Esophagus muscularis mucosa (tissue), 4 donors: ENCODE measurements at regions not wholly inside any gene's neighbourhood (a gene's known extent, or its start where the extent isn't known, plus 50 kb on each side); places are given as distances from the start of the nearest gene placed in this dataset.

Source experiments
- DNase-seq: peaks from one replicate; pipeline ENCODE4 v3.0.0-alpha.2; 2017; ENCODE audit errors: extremely low spot score
- H3K27ac ChIP-seq, 4 donors: fragments of 200-600 bp; sonication (generic); replicated peaks in 1 of 4; 1 replicate in 3 of 4; 2 replicates in 1 of 4; pipeline ENCODE4 v1.5.1; 2016 to 2019; ENCODE audit warnings: mild to moderate bottlenecking in 1 of 4
- H3K27me3 ChIP-seq, 4 donors: fragments of 200-600 bp; sonication (generic); one replicate each; pipeline versions ENCODE4 v1.5.1 to v1.6.0; 2016 to 2019
- H3K36me3 ChIP-seq, 4 donors: fragments of 200-600 bp; sonication (generic); one replicate each; pipeline ENCODE4 v1.5.1; 2016 to 2019
- H3K4me1 ChIP-seq, 4 donors: fragments of 200-600 bp; sonication (generic); one replicate each; pipeline ENCODE4 v1.5.1; 2016 to 2019
- H3K4me3 ChIP-seq, 4 donors: fragments of 200-600 bp; sonication (generic); 1 replicate in 2 of 4; 2 replicates in 2 of 4; pipeline ENCODE4 v1.5.1; 2016 to 2019; ENCODE audit warnings: mild to moderate bottlenecking in 4 of 4, moderate library complexity in 1 of 4
- H3K9me3 ChIP-seq, 4 donors: fragments of 200-600 bp; sonication (generic); 1 replicate in 3 of 4; 2 replicates in 1 of 4; pipeline ENCODE4 v1.5.1; 2016 to 2019
- EP300 ChIP-seq: sonication (generic); formaldehyde crosslinking; IDR thresholded peaks from one replicate; pipeline ENCODE4 v1.6.1; 2017; ENCODE audit warnings: antibody characterized with exemption
- POLR2A ChIP-seq: fragments of 450-650 bp; IDR thresholded peaks from one replicate; pipeline ENCODE4 v1.6.1; 2017; ENCODE audit warnings: antibody characterized with exemption, moderate library complexity, mild to moderate bottlenecking, low read depth
- POLR2AphosphoS5 ChIP-seq, 2 donors: sonication (generic); formaldehyde crosslinking; IDR thresholded peaks; one replicate each; pipeline ENCODE4 v1.6.1; 2017; ENCODE audit warnings: antibody characterized with exemption in 2 of 2
- WGBS: methylation state at CpG from one replicate; pipeline ENCODE4 v1.1.5; 2018; 5-methylcytosine and 5-hydroxymethylcytosine counted together
- intact Hi-C: fragments of 100-400 bp; cut with DNase I; formaldehyde crosslinking; loops from one replicate; pipeline ENCODE4 v1.15.1; 2023
- TF ChIP-seq, protein P1 (sequence below), 3 experiments: fragments of 200-600 bp in 2 of 3; fragments of 450-650 bp in 1 of 3; sonication (generic) in 2 of 3; IDR thresholded peaks; one replicate each; pipeline ENCODE4 v1.5.1; 2017 to 2019; ENCODE audit warnings: antibody characterized with exemption in 3 of 3, mild to moderate bottlenecking in 2 of 3, moderate library complexity in 1 of 3

DNA sequence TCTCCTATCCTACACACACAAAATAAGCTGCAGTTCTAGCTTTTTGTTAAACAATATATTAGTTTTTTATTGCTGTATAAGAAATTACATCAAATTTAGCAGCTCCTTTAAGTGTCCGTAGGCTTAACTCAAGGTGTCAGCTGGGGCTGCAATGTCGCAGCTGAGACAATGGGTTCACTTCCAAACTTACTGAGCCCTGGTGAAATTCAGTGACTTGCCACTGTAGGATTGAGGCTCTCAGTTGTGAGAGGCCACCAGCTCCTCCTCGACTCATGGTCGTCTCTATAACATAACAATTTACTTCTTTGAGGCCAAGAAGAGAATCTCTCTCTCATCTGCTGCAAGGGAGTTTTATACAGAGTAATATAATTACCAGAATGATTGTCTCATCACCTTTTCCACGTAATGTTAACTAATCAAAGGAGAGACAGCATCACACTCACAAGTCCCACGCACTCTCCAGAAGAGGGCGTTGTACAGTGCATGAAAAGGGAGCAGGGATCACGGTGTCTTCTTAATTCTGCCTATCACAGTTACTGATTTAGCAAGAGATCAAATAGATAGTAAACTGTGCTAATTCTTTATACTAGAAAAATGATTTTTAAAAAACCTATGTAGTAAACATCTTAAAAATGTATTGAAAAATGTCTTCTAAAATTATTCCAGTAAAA, 735.6 kb upstream of the GBE1 start:
- no peaks in the 10 kb centered on the region for H3K27me3 ChIP-seq
- intact Hi-C loops: no loop called here
- H3K36me3 ChIP-seq: no peaks in the 10 kb centered on the region
- H3K27ac ChIP-seq: no peak overlapping the region
- WGBS: 62% methylated on average over 8 of the region's 8 CpGs
- TF ChIP-seq, protein P1, sequence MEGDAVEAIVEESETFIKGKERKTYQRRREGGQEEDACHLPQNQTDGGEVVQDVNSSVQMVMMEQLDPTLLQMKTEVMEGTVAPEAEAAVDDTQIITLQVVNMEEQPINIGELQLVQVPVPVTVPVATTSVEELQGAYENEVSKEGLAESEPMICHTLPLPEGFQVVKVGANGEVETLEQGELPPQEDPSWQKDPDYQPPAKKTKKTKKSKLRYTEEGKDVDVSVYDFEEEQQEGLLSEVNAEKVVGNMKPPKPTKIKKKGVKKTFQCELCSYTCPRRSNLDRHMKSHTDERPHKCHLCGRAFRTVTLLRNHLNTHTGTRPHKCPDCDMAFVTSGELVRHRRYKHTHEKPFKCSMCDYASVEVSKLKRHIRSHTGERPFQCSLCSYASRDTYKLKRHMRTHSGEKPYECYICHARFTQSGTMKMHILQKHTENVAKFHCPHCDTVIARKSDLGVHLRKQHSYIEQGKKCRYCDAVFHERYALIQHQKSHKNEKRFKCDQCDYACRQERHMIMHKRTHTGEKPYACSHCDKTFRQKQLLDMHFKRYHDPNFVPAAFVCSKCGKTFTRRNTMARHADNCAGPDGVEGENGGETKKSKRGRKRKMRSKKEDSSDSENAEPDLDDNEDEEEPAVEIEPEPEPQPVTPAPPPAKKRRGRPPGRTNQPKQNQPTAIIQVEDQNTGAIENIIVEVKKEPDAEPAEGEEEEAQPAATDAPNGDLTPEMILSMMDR (IDR thresholded peaks at IDR 0.05): no peak
- TF ChIP-seq POLR2AphosphoS5 (IDR thresholded peaks at IDR 0.05) (no peak), POLR2A (no peak), EP300 (no peak)
- H3K4me1 ChIP-seq: no peaks in the 10 kb centered on the region
- DNase-seq: no peak
- no peaks in the 10 kb centered on the region for H3K9me3 ChIP-seq
- no peak overlapping the region for H3K4me3 ChIP-seq

GRCh38 chr3:82495655-82496054, 734.2 kb upstream of the GBE1 start:
- no peaks in the 10 kb centered on the region for H3K4me1 ChIP-seq
- DNase-seq: no peak
- TF ChIP-seq, protein P1 (IDR thresholded peaks at IDR 0.05): no peak
- no peak for TF ChIP-seq EP300
- no peak for TF ChIP-seq POLR2AphosphoS5 (IDR thresholded peaks at IDR 0.05)
- no peak for TF ChIP-seq POLR2A
- WGBS: 72% methylated on average over 2 of the region's 2 CpGs
- intact Hi-C loops: no loop called here
- H3K36me3 ChIP-seq: no peaks in the 10 kb centered on the region
- no peak overlapping the region for H3K4me3 ChIP-seq
- no peaks in the 10 kb centered on the region for H3K9me3 ChIP-seq
- no peak overlapping the region for H3K27ac ChIP-seq
- H3K27me3 ChIP-seq: no peaks in the 10 kb centered on the region

DNA sequence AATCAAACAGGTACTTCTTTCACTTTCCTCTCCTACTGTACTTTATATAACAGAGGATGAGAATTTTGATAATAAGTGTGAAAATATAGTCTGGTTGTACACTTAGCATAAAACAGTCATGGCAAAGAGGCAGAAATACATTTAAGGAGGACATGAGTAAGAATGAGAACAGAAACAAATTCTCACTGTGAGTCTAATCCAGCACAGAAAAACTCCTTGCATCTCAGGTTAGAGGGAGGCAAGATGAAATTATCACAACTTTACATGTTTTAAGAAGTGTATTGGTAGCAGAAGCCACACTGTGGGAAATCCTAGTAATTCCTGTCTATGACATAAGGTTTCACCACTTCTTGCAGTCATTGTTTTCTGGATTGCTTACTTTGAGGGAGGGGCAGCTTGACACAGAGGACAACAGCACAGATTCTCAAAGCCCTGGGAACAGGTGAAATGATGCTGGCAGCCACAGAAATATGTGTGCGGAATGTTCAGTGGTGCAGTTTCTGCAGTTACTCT, 733.6 kb upstream of the GBE1 start:
- WGBS: 93% methylated on average over 1 of the region's 1 CpG
- no peaks in the 10 kb centered on the region for H3K4me1 ChIP-seq
- H3K4me3 ChIP-seq: no peak overlapping the region
- H3K27me3 ChIP-seq: no peaks in the 10 kb centered on the region
- H3K27ac ChIP-seq: no peak overlapping the region
- TF ChIP-seq EP300: no peak
- no peaks in the 10 kb centered on the region for H3K9me3 ChIP-seq
- intact Hi-C loops: no loop called here
- H3K36me3 ChIP-seq: no peaks in the 10 kb centered on the region
- no peak for DNase-seq

GRCh38 chr3:82493858-82494257, 732.4 kb upstream of the GBE1 start:
- WGBS: 87% methylated on average over 2 of the region's 2 CpGs
- DNase-seq: no peak
- H3K36me3 ChIP-seq: no peaks in the 10 kb centered on the region
- H3K4me1 ChIP-seq: no peaks in the 10 kb centered on the region
- H3K27me3 ChIP-seq: no peaks in the 10 kb centered on the region
- no peaks in the 10 kb centered on the region for H3K9me3 ChIP-seq
- intact Hi-C loops: no loop called here
- TF ChIP-seq, protein P1 (IDR thresholded peaks at IDR 0.05): no peak
- no peak for TF ChIP-seq POLR2AphosphoS5 (IDR thresholded peaks at IDR 0.05)
- TF ChIP-seq POLR2A: no peak
- TF ChIP-seq EP300: no peak
- no peak overlapping the region for H3K4me3 ChIP-seq
- H3K27ac ChIP-seq: no peak overlapping the region

DNA sequence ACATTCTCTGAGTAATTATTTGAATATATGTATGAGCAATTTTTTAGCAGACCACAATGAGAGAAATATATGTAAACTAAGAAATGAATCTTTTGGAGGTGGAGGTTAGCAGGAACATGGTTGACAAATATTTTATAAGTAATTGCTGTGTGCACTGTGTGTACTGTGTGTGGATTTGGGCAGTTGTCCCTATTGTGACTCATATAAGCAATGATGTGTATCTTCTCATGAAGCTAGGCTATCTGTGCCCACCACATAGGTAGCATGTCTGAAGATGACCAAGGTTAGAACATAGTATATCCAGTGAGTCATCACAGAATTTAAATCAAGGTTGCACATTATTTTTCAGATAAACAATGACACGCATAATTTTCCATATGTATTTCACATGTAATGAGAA, 713.9 kb upstream of the GBE1 start:
- 92% methylated on average over 1 of the region's 1 CpG for WGBS

More for the DNA sequence above, 713.9 kb upstream of the GBE1 start:
- no peak for TF ChIP-seq POLR2A
- TF ChIP-seq POLR2AphosphoS5 (IDR thresholded peaks at IDR 0.05): no peak
- TF ChIP-seq, protein P1 (IDR thresholded peaks at IDR 0.05): no peak
- TF ChIP-seq EP300: no peak
- Histone ChIP-seq H3K9me3 (no peaks in the 10 kb centered on the region), H3K4me1 (no peaks in the 10 kb centered on the region), H3K27me3 (no peaks in the 10 kb centered on the region), H3K27ac (no peak overlapping the region), H3K4me3 (no peak overlapping the region), H3K36me3 (no peaks in the 10 kb centered on the region)
- intact Hi-C loops: no loop called here
- no peak for DNase-seq
